Ishikawa (cell line): ENCODE measurements at regions not wholly inside any gene's neighbourhood (a gene's known extent, or its start where the extent isn't known, plus 50 kb on each side); places are given as distances from the start of the nearest gene placed in this dataset.

Experiments used
- CEBPB ChIP-seq: IDR thresholded peaks from 2 replicates; pipeline ENCODE4 v1.6.1; 2012
- CREB1 ChIP-seq: IDR thresholded peaks from 2 replicates; pipeline ENCODE4 v1.6.1; 2012; ENCODE audit warnings: low read depth
- EGR1 ChIP-seq: IDR thresholded peaks from 2 replicates; pipeline ENCODE4 v1.6.1; 2012
- EP300 ChIP-seq: IDR thresholded peaks from 2 replicates; pipeline ENCODE4 v1.6.1; 2012; ENCODE audit warnings: borderline replicate concordance
- FOXM1 ChIP-seq: IDR thresholded peaks from 2 replicates; pipeline ENCODE4 v1.6.1; 2012; ENCODE audit warnings: low read depth, borderline replicate concordance
- NFIC ChIP-seq: IDR thresholded peaks from 2 replicates; pipeline ENCODE4 v1.6.1; 2012
- RAD21 ChIP-seq: IDR thresholded peaks from 2 replicates; pipeline ENCODE4 v1.6.1; 2012; ENCODE audit warnings: low read depth
- REST ChIP-seq: IDR thresholded peaks from 2 replicates; pipeline ENCODE4 v1.6.1; 2012; ENCODE audit warnings: low read depth, mild to moderate bottlenecking
- TAF1 ChIP-seq: IDR thresholded peaks from 2 replicates; pipeline ENCODE4 v1.6.1; 2012; ENCODE audit warnings: low read depth, mild to moderate bottlenecking
- TCF12 ChIP-seq: IDR thresholded peaks from 2 replicates; pipeline ENCODE4 v1.6.1; 2012; ENCODE audit warnings: low read depth
- TEAD4 ChIP-seq: IDR thresholded peaks from 2 replicates; pipeline ENCODE4 v1.6.1; 2012
- USF1 ChIP-seq: IDR thresholded peaks from 2 replicates; pipeline ENCODE4 v1.6.1; 2012
- YY1 ChIP-seq: IDR thresholded peaks from 2 replicates; pipeline ENCODE4 v1.6.1; 2012; ENCODE audit warnings: low read depth
- ZBTB7A ChIP-seq: IDR thresholded peaks from 2 replicates; pipeline ENCODE4 v1.6.1; 2012; ENCODE audit warnings: low read depth
- TF ChIP-seq, protein P1 (sequence below): IDR thresholded peaks from 2 replicates; pipeline ENCODE4 v1.6.1; 2012

DNA sequence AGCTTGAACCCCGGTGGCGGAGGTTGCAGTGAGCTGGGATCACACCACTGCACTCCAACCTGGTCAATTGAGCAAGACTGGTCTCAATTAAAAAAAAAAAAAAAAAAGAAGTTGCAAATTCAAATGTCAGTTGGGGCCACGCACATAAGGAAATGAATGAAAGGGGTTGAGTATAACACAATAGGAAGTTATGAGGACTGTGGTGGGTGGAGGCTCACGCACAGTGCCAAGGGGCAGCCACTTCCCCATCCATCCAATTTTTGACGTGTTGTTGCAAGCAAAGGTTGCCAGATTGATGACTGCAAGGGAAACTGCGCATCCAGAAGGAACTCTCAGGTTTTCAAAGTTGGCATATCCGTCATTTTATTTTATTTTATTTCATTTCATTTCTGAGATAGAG, 532.2 kb downstream of the NTRK3 start:
- TF ChIP-seq TAF1 (no peak), EP300 (no peak), YY1 (no peak), TEAD4 (no peak), FOXM1 (no peak), CEBPB (no peak), RAD21 (no peak), EGR1 (no peak), USF1 (no peak), NFIC (no peak), CREB1 (no peak), TCF12 (no peak), ZBTB7A (no peak), REST (no peak)
- TF ChIP-seq, protein P1, sequence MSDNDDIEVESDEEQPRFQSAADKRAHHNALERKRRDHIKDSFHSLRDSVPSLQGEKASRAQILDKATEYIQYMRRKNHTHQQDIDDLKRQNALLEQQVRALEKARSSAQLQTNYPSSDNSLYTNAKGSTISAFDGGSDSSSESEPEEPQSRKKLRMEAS = no peak

DNA sequence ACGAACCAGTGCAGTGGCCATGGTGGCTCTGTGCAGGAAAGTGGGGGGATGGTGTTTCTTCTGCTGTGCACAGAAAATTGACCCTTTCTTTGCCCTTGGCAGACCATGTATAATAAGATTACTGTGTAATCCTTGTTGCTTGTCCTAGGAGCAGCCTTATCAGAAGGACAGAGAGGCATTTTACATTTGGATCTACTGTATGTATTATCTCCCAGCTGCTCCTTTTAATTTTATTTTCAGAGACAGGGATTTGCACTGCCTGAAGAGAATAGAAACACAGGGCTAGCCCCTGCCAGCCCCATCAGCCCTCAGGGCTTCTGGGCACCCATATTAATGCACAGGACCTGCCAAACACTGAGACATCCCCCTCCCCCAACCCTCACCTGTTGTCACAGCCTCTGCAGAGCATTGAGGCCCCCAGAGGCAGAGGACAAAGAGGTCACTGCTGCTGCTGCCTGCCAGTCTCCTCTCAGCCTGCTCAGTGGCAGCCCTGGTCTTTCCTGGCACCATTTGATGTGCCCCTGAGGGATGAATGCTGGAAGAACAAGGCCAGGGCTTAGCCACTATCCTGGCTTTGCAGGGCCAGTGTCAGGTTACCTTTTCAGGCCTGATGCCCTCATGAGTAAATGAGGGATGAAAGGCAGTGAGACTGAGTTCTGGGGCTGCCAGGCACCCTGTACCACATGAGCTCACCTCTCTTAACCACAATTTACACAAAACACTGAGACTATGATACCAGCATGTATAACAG, 533.4 kb downstream of the NTRK3 start:
- TF ChIP-seq FOXM1 (no peak), CREB1 (no peak), TEAD4 (no peak), YY1 (no peak), RAD21 (no peak), TAF1 (no peak), ZBTB7A (no peak), EGR1 (no peak), CEBPB (no peak), NFIC (no peak), EP300 (no peak), USF1 (no peak)
- TF ChIP-seq, protein P1 = no peak

GRCh38 chr15:87720235-87720634, 536.3 kb downstream of the NTRK3 start:
- TF ChIP-seq YY1 = no peak
- no peak for TF ChIP-seq TEAD4

GRCh38 chr15:87716422-87716821, 540.1 kb downstream of the NTRK3 start:
- TF ChIP-seq EGR1 = no peak
- no peak for TF ChIP-seq TEAD4
- TF ChIP-seq CEBPB = no peak
- no peak for TF ChIP-seq NFIC
- no peak for TF ChIP-seq ZBTB7A
- TF ChIP-seq RAD21 = no peak
- TF ChIP-seq TAF1 = no peak
- no peak for TF ChIP-seq FOXM1
- TF ChIP-seq, protein P1 = no peak
- TF ChIP-seq CREB1 = no peak
- TF ChIP-seq USF1 = no peak
- no peak for TF ChIP-seq YY1
- TF ChIP-seq TCF12 = no peak
- TF ChIP-seq REST = no peak

GRCh38 chr15:87715252-87715651, 541.3 kb downstream of the NTRK3 start:
- TF ChIP-seq TCF12 (no peak), RAD21 (no peak), TAF1 (no peak), FOXM1 (no peak), ZBTB7A (no peak), USF1 (no peak), CEBPB (no peak), REST (no peak), CREB1 (no peak), YY1 (no peak), EGR1 (no peak), EP300 (no peak), TEAD4 (no peak)
- TF ChIP-seq, protein P1 = no peak
